MM.1S (cell line): ENCODE measurements at regions not wholly inside any gene's neighbourhood (a gene's known extent, or its start where the extent isn't known, plus 50 kb on each side); places are given as distances from the start of the nearest gene placed in this dataset.

Experiments used
- DNase-seq: peaks from one replicate; pipeline ENCODE4 v3.0.0-alpha.2; 2015
- H2AFZ ChIP-seq: fragments of 300-600 bp; sonication (generic); 2 replicates; pipeline ENCODE4 v1.6.0; 2016; ENCODE audit warnings: antibody characterized with exemption, low read length
- H3F3A ChIP-seq: fragments of 300-600 bp; sonication (generic); 2 replicates; pipeline ENCODE4 v1.6.1; 2016; ENCODE audit warnings: mild to moderate bottlenecking, antibody characterized with exemption, low read length, moderate library complexity, mixed read lengths; ENCODE audit not compliant: insufficient read depth
- H3K27ac ChIP-seq: fragments of 300-600 bp; sonication (generic); 2 replicates; pipeline ENCODE4 v1.5.1; 2016; ENCODE audit warnings: mild to moderate bottlenecking, low read length
- H3K27me3 ChIP-seq: fragments of 300-600 bp; sonication (generic); replicated peaks from 2 replicates; pipeline ENCODE4 v1.6.0; 2016; ENCODE audit warnings: low read length; ENCODE audit not compliant: insufficient read depth
- H3K36me3 ChIP-seq: fragments of 300-600 bp; sonication (generic); replicated peaks from 2 replicates; pipeline ENCODE4 v1.6.1; 2016; ENCODE audit warnings: mild to moderate bottlenecking, low read length, mixed read lengths; ENCODE audit not compliant: insufficient read depth
- H3K4me1 ChIP-seq: fragments of 300-600 bp; sonication (generic); 2 replicates; pipeline ENCODE4 v1.6.1; 2016; ENCODE audit warnings: low read length, mixed read lengths
- H3K4me2 ChIP-seq: fragments of 300-600 bp; sonication (generic); 2 replicates; pipeline ENCODE4 v1.6.0; 2016; ENCODE audit warnings: low read depth, low read length
- H3K4me3 ChIP-seq: fragments of 300-600 bp; sonication (generic); 2 replicates; pipeline ENCODE4 v1.5.1; 2016; ENCODE audit warnings: low read length, mixed read lengths
- H3K79me2 ChIP-seq: fragments of 300-600 bp; sonication (generic); 2 replicates; pipeline ENCODE4 v1.6.1; 2016; ENCODE audit warnings: mixed run types, low read length, mixed read lengths
- H3K9ac ChIP-seq: fragments of 300-600 bp; sonication (generic); 2 replicates; pipeline ENCODE4 v1.6.1; 2016; ENCODE audit warnings: low read length, mixed read lengths
- H3K9me2 ChIP-seq: fragments of 300-600 bp; sonication (generic); replicated peaks from 2 replicates; pipeline ENCODE4 v1.6.1; 2016; ENCODE audit warnings: mild to moderate bottlenecking, low read length, mixed read lengths; ENCODE audit not compliant: insufficient read depth
- H3K9me3 ChIP-seq: fragments of 300-600 bp; sonication (generic); replicated peaks from 2 replicates; pipeline ENCODE4 v1.6.1; 2016; ENCODE audit warnings: mild to moderate bottlenecking, low read length, mixed read lengths; ENCODE audit not compliant: insufficient read depth
- H4K20me1 ChIP-seq: fragments of 300-600 bp; sonication (generic); 2 replicates; pipeline ENCODE4 v1.6.1; 2016; ENCODE audit warnings: mild to moderate bottlenecking, low read length, moderate library complexity, mixed read lengths; ENCODE audit not compliant: insufficient read depth
- CTCF ChIP-seq: fragments of 300-600 bp; sonication (generic); IDR thresholded peaks from 2 replicates; pipeline ENCODE4 v1.5.1; 2016; ENCODE audit warnings: antibody characterized with exemption, low read length, mixed read lengths
- EZH2 ChIP-seq: fragments of 300-600 bp; sonication (generic); optimal IDR thresholded peaks from 2 replicates; pipeline ENCODE3; 2017; ENCODE audit warnings: low read depth, mild to moderate bottlenecking, antibody characterized with exemption, low read length, mixed read lengths
- EZH2phosphoT487 ChIP-seq: fragments of 300-600 bp; sonication (generic); IDR thresholded peaks from 2 replicates; pipeline ENCODE4 v1.6.1; 2018; ENCODE audit warnings: antibody characterized with exemption, low read length

- Histone ChIP-seq H3F3A (no peaks in the 10 kb centered on the region), H3K4me3 (no peak overlapping the region), H3K9ac (no peak overlapping the region), H4K20me1 (no peaks in the 10 kb centered on the region), H3K4me1 (no peaks in the 10 kb centered on the region), H3K9me2 (no peaks in the 10 kb centered on the region), H3K4me2 (no peak overlapping the region), H3K27me3 (no peaks in the 10 kb centered on the region), H3K36me3 (no peaks in the 10 kb centered on the region), H3K9me3 (no peaks in the 10 kb centered on the region), H3K27ac (no peak overlapping the region), H2AFZ (no peak overlapping the region), H3K79me2 (no peaks in the 10 kb centered on the region)
- TF ChIP-seq EZH2 (no peak), EZH2phosphoT487 (no peak), CTCF (no peak)
- no peak for DNase-seq
Observed at GRCh38 chr1:96945509-96946084, 224.0 kb downstream of the PTBP2 start.

GRCh38 chr1:96955307-96956012 is 233.9 kb downstream of the PTBP2 start:
- H3K9me3 ChIP-seq = no peaks in the 10 kb centered on the region
- no peaks in the 10 kb centered on the region for H3K36me3 ChIP-seq
- no peaks in the 10 kb centered on the region for H3K27me3 ChIP-seq
- H3K9me2 ChIP-seq = no peaks in the 10 kb centered on the region
- H3K79me2 ChIP-seq = no peaks in the 10 kb centered on the region
- no peaks in the 10 kb centered on the region for H3F3A ChIP-seq
- no peak overlapping the region for H3K9ac ChIP-seq
- DNase-seq = no peak
- no peak overlapping the region for H3K4me3 ChIP-seq
- H2AFZ ChIP-seq = no peak overlapping the region
- H4K20me1 ChIP-seq = no peaks in the 10 kb centered on the region
- no peak overlapping the region for H3K4me2 ChIP-seq
- no peak overlapping the region for H3K27ac ChIP-seq
- no peak for TF ChIP-seq EZH2phosphoT487
- no peak for TF ChIP-seq CTCF
- no peak for TF ChIP-seq EZH2
- H3K4me1 ChIP-seq = no peaks in the 10 kb centered on the region

GRCh38 chr1:96962216-96962615 is 240.6 kb downstream of the PTBP2 start:
- Histone ChIP-seq H3K4me1 (no peaks in the 10 kb centered on the region), H3K4me3 (no peak overlapping the region), H3K79me2 (no peaks in the 10 kb centered on the region), H4K20me1 (no peaks in the 10 kb centered on the region), H3K27me3 (no peaks in the 10 kb centered on the region), H3K4me2 (no peak overlapping the region), H3K9me3 (no peaks in the 10 kb centered on the region), H3K9me2 (no peaks in the 10 kb centered on the region), H3K9ac (no peak overlapping the region), H3K27ac (no peak overlapping the region), H3F3A (no peaks in the 10 kb centered on the region), H3K36me3 (no peaks in the 10 kb centered on the region), H2AFZ (no peak overlapping the region)
- DNase-seq = no peak
- TF ChIP-seq CTCF = no peak
- no peak for TF ChIP-seq EZH2phosphoT487
- no peak for TF ChIP-seq EZH2
